Activated T-cell treated with anti-CD3 and anti-CD28 coated beads for 24 hours (primary cell): ENCODE measurements at regions not wholly inside any gene's neighbourhood (a gene's known extent, or its start where the extent isn't known, plus 50 kb on each side); places are given as distances from the start of the nearest gene placed in this dataset.
"Not testable (repeated sequence)": the region's sequence is repeated elsewhere in the genome, so short reads cannot be mapped to it uniquely, and the experiment has no call there.

ENCODE experiments used
- DNase-seq: peaks from one replicate; pipeline ENCODE4 v3.0.0-alpha.2; 2020; ENCODE audit warnings: low read depth

GRCh38 chr9:78438211-78438610 lies 141.3 kb downstream of the PSAT1 start:
- no peak for DNase-seq

- no peak for DNase-seq
Measured at GRCh38 chr9:78438780-78439179, 141.9 kb downstream of the PSAT1 start.

- peak; percentile 58 for DNase-seq
Measured at GRCh38 chr9:78439190-78439865, 142.4 kb downstream of the PSAT1 start.

- DNase-seq: no peak
Measured at GRCh38 chr9:78439866-78440830, 143.2 kb downstream of the PSAT1 start.

GRCh38 chr9:78441396-78441795 lies 144.5 kb downstream of the PSAT1 start:
- DNase-seq: no peak

- DNase-seq: no peak
Measured at GRCh38 chr9:78441822-78442431, 145.0 kb downstream of the PSAT1 start.

- DNase-seq: not testable (repeated sequence)
Measured at GRCh38 chr9:78442577-78442976, 145.7 kb downstream of the PSAT1 start.

GRCh38 chr9:78443946-78444345 lies 147.0 kb downstream of the PSAT1 start:
- DNase-seq: no peak

- DNase-seq: no peak
Measured at GRCh38 chr9:78448960-78449673, 152.2 kb downstream of the PSAT1 start.

GRCh38 chr9:78453450-78453849 lies 156.5 kb downstream of the PSAT1 start:
- no peak for DNase-seq

- DNase-seq: no peak
Measured at GRCh38 chr9:78462611-78463010, 165.7 kb downstream of the PSAT1 start.

- DNase-seq: no peak
Measured at GRCh38 chr9:78463750-78464149, 166.8 kb downstream of the PSAT1 start.

- no peak for DNase-seq
Measured at GRCh38 chr9:78468231-78468630, 171.3 kb downstream of the PSAT1 start.

GRCh38 chr9:78468974-78469576 lies 172.2 kb downstream of the PSAT1 start:
- no peak for DNase-seq

GRCh38 chr9:78470216-78470615 lies 173.3 kb downstream of the PSAT1 start:
- DNase-seq: no peak

GRCh38 chr9:78470741-78471140 lies 173.8 kb downstream of the PSAT1 start:
- DNase-seq: no peak

GRCh38 chr9:78472111-78472510 lies 175.2 kb downstream of the PSAT1 start:
- DNase-seq: no peak

- DNase-seq: no peak
Measured at GRCh38 chr9:78479441-78479840, 182.5 kb downstream of the PSAT1 start.

- DNase-seq: no peak
Measured at GRCh38 chr9:78486661-78487060, 189.7 kb downstream of the PSAT1 start.

- DNase-seq: no peak
Measured at GRCh38 chr9:78490231-78490630, 193.3 kb downstream of the PSAT1 start.

- DNase-seq: no peak
Measured at GRCh38 chr9:78491402-78491801, 194.5 kb downstream of the PSAT1 start.
